Karpas-422 (cell line): ENCODE measurements at regions not wholly inside any gene's neighbourhood (a gene's known extent, or its start where the extent isn't known, plus 50 kb on each side); places are given as distances from the start of the nearest gene placed in this dataset.

ENCODE experiments used
- DNase-seq: peaks from one replicate; pipeline ENCODE4 v3.0.0-alpha.2; 2015
- H2AFZ ChIP-seq: fragments of 200-600 bp; sonication (generic); 2 replicates; pipeline ENCODE4 v1.6.1; 2014; ENCODE audit warnings: antibody characterized with exemption, low read length, mixed read lengths
- H3K27ac ChIP-seq: fragments of 200-600 bp; sonication (generic); 2 replicates; pipeline ENCODE4 v1.5.1; 2014; ENCODE audit warnings: mild to moderate bottlenecking, low read length, moderate library complexity
- H3K27me3 ChIP-seq: fragments of 200-600 bp; sonication (generic); 2 replicates; pipeline ENCODE4 v1.6.1; 2014; ENCODE audit warnings: low read length, mixed read lengths
- H3K36me3 ChIP-seq: fragments of 200-600 bp; sonication (generic); 2 replicates; pipeline ENCODE4 v1.6.1; 2014; ENCODE audit warnings: low read length, mixed read lengths; ENCODE audit not compliant: insufficient read depth
- H3K4me1 ChIP-seq: fragments of 200-600 bp; sonication (generic); 2 replicates; pipeline ENCODE4 v1.6.1; 2014; ENCODE audit warnings: mild to moderate bottlenecking, low read length, mixed read lengths
- H3K4me2 ChIP-seq: fragments of 200-600 bp; sonication (generic); 2 replicates; pipeline ENCODE4 v1.6.1; 2014; ENCODE audit warnings: low read length, low read depth, mild to moderate bottlenecking; ENCODE audit not compliant: poor library complexity, severe bottlenecking
- H3K4me3 ChIP-seq: fragments of 200-600 bp; sonication (generic); 2 replicates; pipeline ENCODE4 v1.5.1; 2014; ENCODE audit warnings: mild to moderate bottlenecking, antibody characterized with exemption, low read length, mixed read lengths
- H3K79me2 ChIP-seq: fragments of 200-600 bp; sonication (generic); 2 replicates; pipeline ENCODE4 v1.6.1; 2014; ENCODE audit warnings: mild to moderate bottlenecking, low read length, mixed read lengths
- H3K9ac ChIP-seq: fragments of 200-600 bp; sonication (generic); 2 replicates; pipeline ENCODE4 v1.6.0; 2014; ENCODE audit warnings: low read length
- H3K9me2 ChIP-seq: fragments of 200-600 bp; sonication (generic), shearing (Covaris generic); replicated peaks from 2 replicates; pipeline ENCODE4 v1.6.0; 2014; ENCODE audit warnings: mild to moderate bottlenecking, low read length, moderate library complexity; ENCODE audit not compliant: insufficient read depth
- H3K9me3 ChIP-seq: fragments of 300-700, 200-600 bp; sonication (generic); 2 replicates; pipeline ENCODE4 v1.6.1; 2014; ENCODE audit warnings: low read length, mixed read lengths
- H4K20me1 ChIP-seq: fragments of 200-600 bp; sonication (generic); 2 replicates; pipeline ENCODE4 v1.6.1; 2014; ENCODE audit warnings: mild to moderate bottlenecking, antibody characterized with exemption, low read length, low read depth; ENCODE audit not compliant: insufficient read depth

- no peaks in the 10 kb centered on the region for H3K27me3 ChIP-seq
- H3K9me3 ChIP-seq = no peaks in the 10 kb centered on the region
- H2AFZ ChIP-seq = no peak overlapping the region
- H3K4me3 ChIP-seq = no peak overlapping the region
- DNase-seq = no peak
- H3K27ac ChIP-seq = no peak overlapping the region
- H4K20me1 ChIP-seq = no peaks in the 10 kb centered on the region
- H3K36me3 ChIP-seq = no peaks in the 10 kb centered on the region
- no peaks in the 10 kb centered on the region for H3K4me1 ChIP-seq
- no peaks in the 10 kb centered on the region for H3K79me2 ChIP-seq
- H3K9me2 ChIP-seq = no peaks in the 10 kb centered on the region
- no peak overlapping the region for H3K9ac ChIP-seq
- H3K4me2 ChIP-seq = no peak overlapping the region
Observed at GRCh38 chr2:5569256-5569655, 122.9 kb upstream of the SOX11 start.

GRCh38 chr2:5576015-5576414, 116.2 kb upstream of the SOX11 start:
- Histone ChIP-seq H2AFZ (no peak overlapping the region), H3K27me3 (no peaks in the 10 kb centered on the region), H4K20me1 (no peaks in the 10 kb centered on the region), H3K4me2 (no peak overlapping the region), H3K4me3 (no peak overlapping the region), H3K9ac (no peak overlapping the region), H3K9me2 (no peaks in the 10 kb centered on the region), H3K9me3 (no peaks in the 10 kb centered on the region), H3K4me1 (no peaks in the 10 kb centered on the region), H3K79me2 (no peaks in the 10 kb centered on the region), H3K36me3 (no peaks in the 10 kb centered on the region), H3K27ac (no peak overlapping the region)
- DNase-seq = no peak

GRCh38 chr2:5587766-5588165, 104.4 kb upstream of the SOX11 start:
- Histone ChIP-seq H3K9ac (no peak overlapping the region), H3K9me3 (no peaks in the 10 kb centered on the region), H4K20me1 (no peaks in the 10 kb centered on the region), H3K4me1 (no peaks in the 10 kb centered on the region), H3K27ac (no peak overlapping the region), H3K79me2 (no peaks in the 10 kb centered on the region), H3K4me3 (no peak overlapping the region), H3K4me2 (no peak overlapping the region), H3K9me2 (no peaks in the 10 kb centered on the region), H3K36me3 (no peaks in the 10 kb centered on the region), H3K27me3 (no peaks in the 10 kb centered on the region), H2AFZ (no peak overlapping the region)
- DNase-seq = no peak

- Histone ChIP-seq H3K27ac (no peak overlapping the region), H3K4me2 (no peak overlapping the region), H3K9me3 (no peaks in the 10 kb centered on the region), H3K79me2 (no peaks in the 10 kb centered on the region), H2AFZ (no peak overlapping the region), H3K36me3 (no peaks in the 10 kb centered on the region), H3K4me3 (no peak overlapping the region), H3K9ac (no peak overlapping the region), H3K4me1 (no peaks in the 10 kb centered on the region), H3K27me3 (no peaks in the 10 kb centered on the region), H4K20me1 (no peaks in the 10 kb centered on the region), H3K9me2 (no peaks in the 10 kb centered on the region)
- DNase-seq = no peak
Observed at GRCh38 chr2:5588601-5589000, 103.6 kb upstream of the SOX11 start.

- Histone ChIP-seq H3K9me3 (no peaks in the 10 kb centered on the region), H3K9ac (no peak overlapping the region), H3K4me1 (no peaks in the 10 kb centered on the region), H3K4me2 (no peak overlapping the region), H3K4me3 (no peak overlapping the region), H3K79me2 (no peaks in the 10 kb centered on the region), H3K27ac (no peak overlapping the region), H3K9me2 (no peaks in the 10 kb centered on the region), H4K20me1 (no peaks in the 10 kb centered on the region), H3K27me3 (no peaks in the 10 kb centered on the region), H3K36me3 (no peaks in the 10 kb centered on the region), H2AFZ (no peak overlapping the region)
- DNase-seq = no peak
Observed at GRCh38 chr2:5589183-5589582, 103.0 kb upstream of the SOX11 start.

GRCh38 chr2:5590886-5591285, 101.3 kb upstream of the SOX11 start:
- DNase-seq = no peak
- Histone ChIP-seq H2AFZ (no peak overlapping the region), H3K27ac (no peak overlapping the region), H3K9ac (no peak overlapping the region), H3K79me2 (no peaks in the 10 kb centered on the region), H3K9me3 (no peaks in the 10 kb centered on the region), H4K20me1 (no peaks in the 10 kb centered on the region), H3K4me2 (no peak overlapping the region), H3K27me3 (no peaks in the 10 kb centered on the region), H3K4me3 (no peak overlapping the region), H3K9me2 (no peaks in the 10 kb centered on the region), H3K36me3 (no peaks in the 10 kb centered on the region), H3K4me1 (no peaks in the 10 kb centered on the region; the same call in 1 of the 2 replicates)

GRCh38 chr2:5592916-5593315, 99.3 kb upstream of the SOX11 start:
- Histone ChIP-seq H3K36me3 (no peaks in the 10 kb centered on the region), H3K4me1 (no peaks in the 10 kb centered on the region; the same call in 1 of the 2 replicates), H2AFZ (no peak overlapping the region), H3K9me3 (no peaks in the 10 kb centered on the region), H3K4me2 (no peak overlapping the region), H3K27me3 (no peaks in the 10 kb centered on the region), H3K9ac (no peak overlapping the region), H3K79me2 (no peaks in the 10 kb centered on the region), H3K9me2 (no peaks in the 10 kb centered on the region), H4K20me1 (no peaks in the 10 kb centered on the region), H3K27ac (no peak overlapping the region), H3K4me3 (no peak overlapping the region)
- no peak for DNase-seq

- no peak overlapping the region for H3K4me3 ChIP-seq
- H3K9me3 ChIP-seq = no peaks in the 10 kb centered on the region
- no peak overlapping the region for H3K9ac ChIP-seq
- no peaks in the 10 kb centered on the region for H3K27me3 ChIP-seq
- DNase-seq = no peak
- H2AFZ ChIP-seq = no peak overlapping the region
- no peak overlapping the region for H3K27ac ChIP-seq
- no peaks in the 10 kb centered on the region for H4K20me1 ChIP-seq
- no peaks in the 10 kb centered on the region; the same call in 1 of the 2 replicates for H3K4me1 ChIP-seq
- no peaks in the 10 kb centered on the region for H3K36me3 ChIP-seq
- H3K79me2 ChIP-seq = no peaks in the 10 kb centered on the region
- H3K9me2 ChIP-seq = no peaks in the 10 kb centered on the region
- H3K4me2 ChIP-seq = no peak overlapping the region
Observed at GRCh38 chr2:5594249-5594695, 97.9 kb upstream of the SOX11 start.

GRCh38 chr2:5596868-5597267, 95.3 kb upstream of the SOX11 start:
- no peaks in the 10 kb centered on the region for H3K36me3 ChIP-seq
- no peak overlapping the region for H3K4me2 ChIP-seq
- H3K9me3 ChIP-seq = no peaks in the 10 kb centered on the region
- DNase-seq = no peak
- H2AFZ ChIP-seq = no peak overlapping the region
- H3K27me3 ChIP-seq = no peaks in the 10 kb centered on the region
- no peak overlapping the region for H3K4me3 ChIP-seq
- H3K4me1 ChIP-seq = no peaks in the 10 kb centered on the region; the same call in 1 of the 2 replicates
- H4K20me1 ChIP-seq = no peaks in the 10 kb centered on the region
- no peak overlapping the region for H3K27ac ChIP-seq
- H3K9ac ChIP-seq = no peak overlapping the region
- no peaks in the 10 kb centered on the region for H3K9me2 ChIP-seq
- no peaks in the 10 kb centered on the region for H3K79me2 ChIP-seq
